Stimulated activated CD4-positive, alpha-beta T cell treated with anti-CD3 and anti-CD28 coated beads, Interleukin-1b, Interleukin-23, amount 100 ng/mL, for 24 hours (primary cell): ENCODE measurements at regions not wholly inside any gene's neighbourhood (a gene's known extent, or its start where the extent isn't known, plus 50 kb on each side); places are given as distances from the start of the nearest gene placed in this dataset.

Experiments used
- DNase-seq, 4 experiments: peaks; one replicate each; pipeline ENCODE4 v3.0.0-alpha.2; 2020; ENCODE audit warnings: low read depth in 4 of 4, low spot score in 1 of 4

GRCh38 chr2:173855661-173856060, 109.5 kb downstream of the SP3 start:
- no peak for DNase-seq
